ENCODE measurements at regions not wholly inside any gene's neighbourhood (a gene's known extent, or its start where the extent isn't known, plus 50 kb on each side); places are given as distances from the start of the nearest gene placed in this dataset.

GRCh38 chr7:35375516-35375915, 121.6 kb upstream of the TBX20 start:
- TF ChIP-seq POLR2A (IDR thresholded peaks at IDR 0.05; ENCODE audit: low read length) (no peak), GATA1 (IDR thresholded peaks at IDR 0.05; ENCODE audit: low read depth, low read length) (no peak)
